GM19099 (cell line): ENCODE measurements at regions not wholly inside any gene's neighbourhood (a gene's known extent, or its start where the extent isn't known, plus 50 kb on each side); places are given as distances from the start of the nearest gene placed in this dataset.

ENCODE experiments used
- POLR2A ChIP-seq: IDR thresholded peaks from 3 replicates; pipeline ENCODE4 v1.6.1; 2011; ENCODE audit warnings: low read depth; ENCODE audit not compliant: insufficient read length; ENCODE audit errors: extremely low read depth

DNA sequence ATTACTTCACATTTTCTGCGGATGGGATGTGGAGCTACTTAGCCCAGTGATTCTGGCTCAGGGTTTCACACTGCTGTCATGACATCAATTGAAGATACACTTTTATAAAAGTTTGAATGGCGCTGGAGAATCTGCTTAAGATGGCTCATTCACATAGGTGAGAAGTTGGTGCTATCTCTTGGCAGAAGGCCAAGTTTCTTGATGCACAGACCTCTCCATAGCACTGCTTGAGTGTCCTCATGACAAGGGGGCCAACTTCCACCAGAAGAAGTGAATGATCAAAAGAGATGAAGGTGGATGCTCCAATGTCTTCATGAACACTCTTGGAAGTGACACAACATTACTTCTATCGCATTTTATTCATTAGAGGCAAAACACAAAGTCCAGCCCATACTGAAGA, 403.7 kb upstream of the CCNG1 start:
- no peak for TF ChIP-seq POLR2A

DNA sequence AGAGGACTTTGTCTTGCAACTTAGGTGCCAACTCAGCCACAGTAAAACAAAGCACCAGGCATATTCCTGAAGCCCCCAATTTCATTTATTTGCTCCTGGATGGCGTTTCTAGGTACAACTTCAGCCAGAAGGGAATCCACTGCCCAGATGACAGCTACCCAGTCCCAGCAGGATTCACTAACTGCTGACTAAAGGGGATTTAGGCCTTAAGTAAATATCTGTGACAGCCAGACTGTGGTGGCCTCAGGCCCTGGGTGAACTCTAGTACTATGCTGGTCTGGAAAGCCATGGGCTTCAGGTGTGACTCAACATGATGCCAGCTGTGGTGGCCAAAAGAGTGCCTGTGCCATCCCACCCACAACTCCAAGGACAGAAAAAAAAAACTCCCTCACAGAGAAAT, 396.1 kb upstream of the CCNG1 start:
- TF ChIP-seq POLR2A: no peak

DNA sequence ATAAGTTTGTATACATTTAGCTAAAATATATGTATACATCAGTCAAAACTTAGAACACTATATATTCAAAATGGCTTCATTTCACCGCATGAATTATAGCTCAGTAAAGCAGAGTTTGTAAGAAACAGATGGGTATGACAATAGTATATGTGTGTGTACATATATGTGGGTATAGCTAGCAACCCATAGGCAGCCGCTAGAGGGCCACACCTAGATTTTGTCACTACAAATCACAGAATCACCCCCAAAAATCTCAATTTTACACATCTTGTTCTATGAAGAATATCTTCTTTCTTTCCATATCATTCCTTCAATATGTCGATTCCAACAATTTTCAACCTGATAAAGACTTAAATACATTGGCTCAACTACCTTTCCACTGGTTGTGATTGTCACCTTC, 357.8 kb upstream of the CCNG1 start:
- TF ChIP-seq POLR2A: no peak

DNA sequence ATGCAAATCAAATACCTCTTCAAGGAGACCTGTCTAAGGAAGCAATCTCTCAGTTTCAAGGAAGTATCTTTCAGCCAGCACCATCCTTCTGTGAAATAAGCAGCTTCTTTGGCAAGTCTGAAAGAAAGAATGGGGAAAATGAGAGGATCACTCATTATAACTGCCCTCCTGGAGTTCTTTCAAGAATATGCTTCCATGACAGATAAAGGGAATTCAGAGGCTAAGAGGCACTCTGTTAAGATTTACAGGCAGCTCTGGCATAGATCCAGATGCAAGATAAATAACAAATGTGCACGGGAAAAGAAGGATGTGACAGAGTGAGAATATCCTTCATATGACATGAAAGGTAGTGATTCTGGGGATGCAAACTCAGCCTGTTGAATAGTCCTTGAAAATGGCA, 348.2 kb upstream of the CCNG1 start:
- TF ChIP-seq POLR2A: no peak

DNA sequence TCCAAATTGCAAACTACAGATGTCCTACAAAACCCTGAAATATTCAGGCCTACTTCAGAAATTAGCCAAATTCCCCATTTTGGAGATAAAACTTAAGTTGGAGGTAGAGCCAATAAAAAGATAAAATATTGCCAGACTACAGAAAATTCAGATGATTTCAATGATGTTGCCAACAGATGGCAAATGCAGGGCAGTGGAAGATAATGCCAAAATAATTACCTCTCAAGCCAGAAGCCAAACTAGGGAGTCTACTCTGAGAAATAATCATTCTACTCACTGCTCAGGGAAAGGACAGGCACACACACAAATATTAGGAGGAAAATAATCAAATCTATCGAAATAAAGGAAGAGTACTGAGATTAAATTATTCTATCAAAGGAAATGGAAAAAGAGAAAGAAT, 347.5 kb upstream of the CCNG1 start:
- TF ChIP-seq POLR2A: no peak

DNA sequence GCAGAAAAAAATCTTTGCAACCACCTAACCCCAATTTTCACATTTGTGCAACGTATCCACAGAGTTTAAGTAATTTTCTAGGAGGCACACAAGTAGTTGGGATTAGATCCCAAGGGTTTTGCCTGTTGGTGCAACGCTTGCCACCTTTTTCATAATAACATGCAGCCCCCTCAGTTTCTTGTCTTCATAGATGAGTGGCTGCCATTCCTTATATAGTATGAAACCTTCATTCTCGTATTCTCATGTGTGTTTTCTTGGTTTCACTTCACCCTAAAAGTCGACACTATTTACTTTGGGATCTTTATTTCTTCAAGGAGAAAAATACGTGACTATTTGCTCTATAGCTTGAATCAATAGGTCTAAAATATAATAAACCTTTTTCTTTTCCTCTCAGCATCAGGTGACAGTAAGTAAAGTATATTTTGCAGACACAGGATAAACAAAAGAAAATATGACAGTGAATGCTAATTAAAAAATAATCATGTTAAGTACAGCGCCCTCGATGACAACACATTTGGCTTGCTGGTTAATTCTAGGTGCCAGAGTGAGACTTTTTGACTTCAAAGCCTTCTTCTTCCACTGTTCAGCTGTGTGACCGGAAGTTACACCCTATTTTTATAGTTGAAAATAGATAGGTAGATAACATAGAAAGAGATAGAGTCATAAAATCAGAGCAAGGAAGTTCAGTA, 342.8 kb upstream of the CCNG1 start:
- no peak for TF ChIP-seq POLR2A

DNA sequence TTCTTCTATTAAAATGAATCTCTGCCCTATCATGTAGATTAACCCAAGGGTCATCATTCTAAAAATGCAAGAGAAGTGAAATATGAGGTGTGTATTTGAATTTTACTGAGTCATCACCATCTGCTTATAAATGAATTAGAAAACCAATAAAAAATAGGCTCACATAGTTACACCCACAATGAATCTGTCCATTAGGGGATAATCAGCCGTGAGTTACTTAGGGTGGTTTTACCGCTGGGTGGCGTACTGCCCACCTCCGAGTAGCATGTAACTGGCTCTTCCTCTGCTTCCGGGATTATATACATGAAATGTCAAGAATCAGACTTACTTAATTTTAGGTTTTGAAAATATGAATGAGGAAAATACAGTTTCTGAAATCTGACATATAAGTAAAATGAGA, 332.9 kb upstream of the CCNG1 start:
- TF ChIP-seq POLR2A: no peak

DNA sequence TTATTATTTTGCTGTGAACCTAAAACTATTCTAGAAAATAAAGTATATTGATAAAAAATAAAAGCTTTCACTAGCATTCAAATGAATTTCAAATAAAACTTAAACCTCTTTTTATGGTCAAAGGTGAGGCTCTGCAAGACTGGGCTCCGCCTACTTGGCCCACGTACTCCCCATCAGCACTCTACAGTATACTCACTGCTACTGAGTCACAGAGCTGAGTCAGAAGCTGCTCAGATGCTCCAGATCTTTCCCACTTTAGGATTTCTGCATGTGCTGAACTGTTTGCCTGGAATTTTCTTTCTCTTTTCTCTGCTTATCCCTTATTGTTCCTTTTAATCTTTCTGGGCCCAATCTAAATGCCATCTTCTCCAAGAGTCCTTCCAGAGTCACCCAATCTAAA, 331.9 kb upstream of the CCNG1 start:
- no peak for TF ChIP-seq POLR2A

DNA sequence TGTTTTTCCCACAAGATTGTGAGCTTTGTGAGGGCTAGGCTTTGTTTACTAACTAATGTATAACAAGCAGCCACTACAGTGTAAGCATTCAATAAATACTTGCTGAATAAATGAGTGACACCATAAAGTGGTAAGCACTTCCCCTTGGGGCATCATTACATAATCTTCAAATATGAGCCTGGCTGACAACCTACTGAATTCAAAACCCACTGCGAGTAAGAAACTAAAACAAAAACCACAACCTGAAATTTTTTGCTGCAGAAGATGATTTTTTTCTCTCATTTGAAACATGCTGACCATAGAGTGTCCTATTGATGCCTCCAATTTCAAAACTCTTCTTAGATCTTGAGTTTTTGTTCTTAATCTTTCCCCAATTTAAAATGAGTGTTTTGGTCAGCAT, 331.3 kb upstream of the CCNG1 start:
- TF ChIP-seq POLR2A: no peak

DNA sequence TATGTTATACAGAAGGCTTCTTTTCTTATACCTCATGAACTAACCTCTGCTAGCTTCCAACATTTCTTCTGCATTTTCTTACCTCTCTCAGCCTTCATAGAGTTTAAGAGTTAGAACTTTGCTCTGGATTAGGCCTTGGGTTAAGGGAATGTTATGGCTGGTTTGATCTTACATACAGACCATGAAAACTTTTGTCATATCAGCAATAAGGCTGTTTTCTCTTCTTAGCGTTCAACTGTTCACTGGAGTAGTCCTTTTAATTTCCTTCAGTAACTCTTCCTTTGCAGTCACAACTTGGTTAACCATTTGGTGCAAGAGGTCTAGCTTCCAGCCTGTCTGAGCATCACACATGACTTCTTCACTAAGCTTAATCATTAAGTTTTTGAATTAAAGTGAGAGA, 329.0 kb upstream of the CCNG1 start:
- no peak for TF ChIP-seq POLR2A

DNA sequence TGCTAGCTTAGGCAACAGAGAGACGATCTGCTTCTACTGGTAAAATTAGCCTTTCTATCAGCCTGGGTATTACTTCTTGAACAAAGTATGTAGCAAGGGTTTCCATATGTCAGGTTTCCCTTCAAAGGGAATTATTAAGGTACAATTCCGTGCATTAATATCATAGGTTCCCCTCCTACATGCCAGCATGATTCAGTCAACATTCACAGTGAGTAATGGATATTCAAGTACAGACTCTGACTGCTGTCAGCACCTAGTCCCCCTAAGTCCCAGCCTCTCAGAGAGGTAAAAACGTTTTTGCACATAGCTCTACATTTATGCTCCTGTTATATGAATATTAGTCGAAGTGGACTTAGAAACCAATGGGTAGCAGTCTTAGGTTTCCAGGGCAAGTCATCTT, 322.4 kb upstream of the CCNG1 start:
- TF ChIP-seq POLR2A: no peak

DNA sequence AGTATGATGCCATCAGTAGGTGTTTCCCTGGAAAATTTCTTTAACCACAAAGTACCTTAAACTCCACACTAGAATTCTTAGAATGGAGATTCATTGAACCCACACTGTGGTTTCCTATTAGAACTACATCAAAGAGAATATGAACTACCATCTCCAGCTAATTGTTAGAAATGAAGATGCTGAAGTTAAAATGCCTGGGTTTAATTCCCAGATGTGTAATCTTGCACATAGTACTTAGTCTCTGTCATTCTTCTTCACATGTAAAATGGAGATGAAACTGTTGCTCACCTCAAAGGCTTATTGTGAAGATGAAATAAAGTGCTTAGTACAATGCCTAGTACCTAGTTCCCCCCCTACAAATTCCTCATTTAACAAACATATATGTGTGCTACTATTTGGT, 303.3 kb upstream of the CCNG1 start:
- TF ChIP-seq POLR2A: no peak

DNA sequence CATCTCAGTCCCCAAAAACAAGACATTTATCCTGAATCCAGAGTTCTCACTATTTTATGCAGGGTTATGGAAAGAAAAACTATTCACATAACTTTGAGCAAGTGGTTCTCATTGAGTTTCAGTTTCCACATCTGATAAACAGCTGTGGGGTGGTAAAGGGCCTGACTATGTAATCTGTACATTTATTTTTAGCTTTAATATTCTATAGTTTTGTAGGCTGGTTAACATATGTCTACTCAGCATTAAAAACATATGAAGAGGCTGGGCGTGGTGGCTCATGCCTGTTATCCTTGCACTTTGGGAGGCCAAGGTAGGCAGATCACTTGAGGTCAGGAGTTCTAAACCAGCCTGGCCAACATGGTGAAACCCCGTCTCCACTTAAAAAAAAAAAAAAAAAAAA, 301.5 kb upstream of the CCNG1 start:
- TF ChIP-seq POLR2A: no peak

DNA sequence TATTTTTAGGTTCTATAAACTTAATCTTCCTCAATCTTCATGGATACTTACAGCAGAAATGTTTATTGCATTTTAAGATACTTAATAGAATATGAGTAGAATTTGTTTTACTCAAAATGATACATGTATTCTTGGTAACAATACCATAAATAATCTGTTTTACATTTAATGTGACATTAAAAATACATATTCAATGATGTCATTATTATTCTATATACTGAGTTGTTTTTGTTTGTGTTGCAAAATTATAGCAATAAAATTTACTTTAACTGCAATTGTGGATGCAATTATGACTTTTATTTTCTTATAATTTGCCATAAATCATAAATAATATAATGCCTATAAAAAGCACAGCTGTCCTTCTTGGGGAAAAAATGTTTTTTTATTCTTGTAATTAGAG, 275.9 kb upstream of the CCNG1 start:
- no peak for TF ChIP-seq POLR2A

DNA sequence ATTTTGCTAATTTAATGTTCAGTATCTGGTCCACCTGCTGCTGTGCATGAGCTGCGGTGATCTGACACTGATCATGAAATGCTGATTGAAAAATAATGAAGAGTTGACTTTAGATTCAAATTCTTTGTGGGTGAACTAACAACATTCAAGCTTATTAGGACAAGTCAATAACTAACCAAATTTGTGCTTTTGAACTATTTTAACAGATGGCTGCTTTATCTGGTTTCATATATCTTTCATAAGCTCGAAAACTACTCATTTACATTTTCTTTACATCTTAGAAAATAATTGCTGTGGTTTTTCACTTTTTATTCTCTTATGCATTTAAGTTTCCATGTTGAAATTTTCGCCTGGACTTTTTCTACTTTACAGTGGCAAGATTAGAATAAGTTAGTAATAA, 274.8 kb upstream of the CCNG1 start:
- no peak for TF ChIP-seq POLR2A

DNA sequence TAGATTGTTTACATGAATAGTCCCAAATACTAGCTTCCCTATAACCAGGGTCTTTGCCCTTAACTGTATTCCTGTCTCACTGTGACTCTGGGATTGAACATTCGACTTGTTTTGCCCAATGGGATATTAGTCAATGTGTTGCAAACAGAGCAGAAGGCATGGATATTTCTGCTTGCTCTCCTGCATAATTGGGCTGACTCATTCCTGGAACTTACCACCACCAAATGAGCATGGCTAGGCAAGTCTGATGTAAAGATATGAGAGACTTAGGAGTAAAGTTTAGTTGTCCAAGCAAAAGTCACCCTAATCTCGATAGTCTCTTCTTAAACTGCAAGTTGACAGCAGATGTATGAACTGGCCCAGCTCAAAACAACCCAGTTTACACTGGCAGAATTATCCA, 273.5 kb upstream of the CCNG1 start:
- no peak for TF ChIP-seq POLR2A

DNA sequence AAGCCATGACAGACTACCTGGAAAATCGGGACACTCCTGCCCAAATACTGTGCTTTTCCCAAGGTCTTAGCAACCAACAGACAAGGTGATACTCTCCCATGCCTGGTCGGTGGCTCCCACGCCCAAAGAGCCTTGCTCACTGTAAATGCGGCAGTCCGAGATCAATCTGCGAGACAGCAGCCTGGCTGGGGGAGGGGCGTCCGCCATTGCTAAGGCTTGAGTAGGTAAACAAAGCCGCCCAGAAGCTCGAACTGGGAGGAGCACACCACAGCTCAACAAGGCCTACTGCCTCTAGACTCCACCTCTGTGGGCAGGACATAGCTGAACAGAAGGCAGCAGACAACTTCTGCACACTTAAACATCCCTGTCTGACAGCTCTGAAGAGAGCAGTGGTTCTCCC, 272.1 kb upstream of the CCNG1 start:
- TF ChIP-seq POLR2A: no peak
